ENCODE measurements at regions not wholly inside any gene's neighbourhood (a gene's known extent, or its start where the extent isn't known, plus 50 kb on each side); places are given as distances from the start of the nearest gene placed in this dataset.

DNA sequence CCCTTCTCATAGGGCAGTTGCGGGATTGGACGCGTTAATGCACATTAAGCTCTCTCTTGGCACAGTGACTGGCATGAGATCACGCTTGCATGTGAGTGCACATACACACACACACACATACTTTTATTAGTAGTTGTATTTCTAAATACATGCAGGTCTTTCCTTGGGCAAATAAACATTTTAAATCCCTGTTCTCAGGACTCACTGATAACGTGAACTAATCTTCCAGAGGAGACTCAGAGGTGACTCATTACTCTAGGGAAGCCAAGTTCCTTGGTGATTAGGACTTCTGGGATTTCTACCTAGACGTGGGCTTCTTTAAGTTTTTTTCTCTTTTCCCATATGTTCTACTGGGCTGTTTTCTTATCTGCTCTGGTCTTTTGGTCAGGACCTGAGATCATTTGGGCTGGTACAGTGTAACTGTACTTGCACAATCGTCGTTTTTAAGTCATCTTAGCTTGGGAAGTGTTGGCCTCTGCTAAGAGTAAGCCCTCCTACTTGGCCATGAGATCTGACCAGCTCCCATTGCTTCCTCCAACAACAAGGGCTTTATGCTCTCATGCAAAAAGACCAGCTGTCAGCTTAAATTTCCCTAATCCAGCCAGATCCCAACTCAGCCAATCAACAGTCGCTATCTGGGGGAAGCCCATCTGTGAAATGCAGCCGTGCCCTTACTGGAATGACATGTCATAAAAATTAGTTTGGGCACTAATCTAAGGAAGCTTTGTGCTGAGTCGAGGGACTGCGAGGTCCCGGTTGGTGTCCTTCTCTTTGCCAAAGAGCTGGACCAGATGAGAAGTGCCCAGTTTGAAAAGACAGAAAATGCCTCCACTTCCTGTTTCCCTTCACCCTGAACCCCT lies 176.4 kb upstream of the ANKRD55 start:
- TF ChIP-seq, protein P1, sequence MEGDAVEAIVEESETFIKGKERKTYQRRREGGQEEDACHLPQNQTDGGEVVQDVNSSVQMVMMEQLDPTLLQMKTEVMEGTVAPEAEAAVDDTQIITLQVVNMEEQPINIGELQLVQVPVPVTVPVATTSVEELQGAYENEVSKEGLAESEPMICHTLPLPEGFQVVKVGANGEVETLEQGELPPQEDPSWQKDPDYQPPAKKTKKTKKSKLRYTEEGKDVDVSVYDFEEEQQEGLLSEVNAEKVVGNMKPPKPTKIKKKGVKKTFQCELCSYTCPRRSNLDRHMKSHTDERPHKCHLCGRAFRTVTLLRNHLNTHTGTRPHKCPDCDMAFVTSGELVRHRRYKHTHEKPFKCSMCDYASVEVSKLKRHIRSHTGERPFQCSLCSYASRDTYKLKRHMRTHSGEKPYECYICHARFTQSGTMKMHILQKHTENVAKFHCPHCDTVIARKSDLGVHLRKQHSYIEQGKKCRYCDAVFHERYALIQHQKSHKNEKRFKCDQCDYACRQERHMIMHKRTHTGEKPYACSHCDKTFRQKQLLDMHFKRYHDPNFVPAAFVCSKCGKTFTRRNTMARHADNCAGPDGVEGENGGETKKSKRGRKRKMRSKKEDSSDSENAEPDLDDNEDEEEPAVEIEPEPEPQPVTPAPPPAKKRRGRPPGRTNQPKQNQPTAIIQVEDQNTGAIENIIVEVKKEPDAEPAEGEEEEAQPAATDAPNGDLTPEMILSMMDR (conservative IDR thresholded peaks at IDR 0.05) = no peak
- no peak for TF ChIP-seq EZH2 (IDR thresholded peaks at IDR 0.05; ENCODE audit: low read depth)

Measured in PC-9 (cell line).